HepG2 (cell line): ENCODE measurements at regions not wholly inside any gene's neighbourhood (a gene's known extent, or its start where the extent isn't known, plus 50 kb on each side); places are given as distances from the start of the nearest gene placed in this dataset.

Experiments used
- ATAC-seq: fragments of 200-7000 bp; cut with Tn5 transposase; 3 replicates; pipeline ENCODE4 v1.9.1; 2020; ENCODE audit warnings: mild to moderate bottlenecking, moderate library complexity
- BruUV-seq: library from RNA; stranded (reverse); fragments of 400-500 nt; replicated peaks from 2 replicates; lab custom pipeline; 2021; lab: Mats Ljungman, UMichigan
- CTCF ChIA-PET: fragments of 300-600 bp; formaldehyde crosslinking; extraction: SDS; loops from one replicate; lab custom pipeline; 2021; ENCODE audit warnings: low total read pairs, inconsistent platforms, low intra/inter-chr PET ratio; lab: Yijun Ruan, JAX
- POLR2A ChIA-PET: fragments of 350-600 bp; sonication (Branson Sonifier 250); formaldehyde crosslinking; loops from one replicate; lab custom pipeline; 2020; ENCODE audit warnings: antibody characterized with exemption, inconsistent platforms; lab: Yijun Ruan, JAX
- DNase-seq: peaks from one replicate; pipeline ENCODE4 v3.0.0-alpha.2; 2015; ENCODE audit warnings: low spot score
- FAIRE-seq: peaks from 3 replicates; lab custom pipeline; 2011; peaks lifted over from hg19 to GRCh38; lab: Jason Lieb, UNC
- H2AFZ ChIP-seq: one replicate; pipeline ENCODE4 v1.6.1; 2011; ENCODE audit warnings: low read length, inconsistent platforms
- H3K27ac ChIP-seq: fragments of 300-600 bp; 3 replicates; pipeline ENCODE4 v1.8.0; 2011; ENCODE audit warnings: mixed run types, mild to moderate bottlenecking, mixed read lengths, low read length, inconsistent platforms; ENCODE audit not compliant: insufficient read depth; ENCODE audit errors: extremely low read length
- H3K27me3 ChIP-seq, 2 experiments: fragments of 200-600 bp in 1 of 2; 2 replicates in 1 of 2; 3 replicates in 1 of 2; pipeline versions ENCODE4 v1.6.0 to v1.8.0; 2011; ENCODE audit warnings: low read length in 2 of 2, mild to moderate bottlenecking in 2 of 2, moderate library complexity in 2 of 2, inconsistent platforms in 1 of 2; ENCODE audit not compliant: insufficient read depth in 2 of 2, control insufficient read depth in 1 of 2
- H3K36me3 ChIP-seq, 2 experiments: fragments of 200-600 bp in 1 of 2; replicated peaks in 1 of 2; 2 replicates in 1 of 2; 3 replicates in 1 of 2; pipeline versions ENCODE4 v1.5.1 to v1.8.0; 2011; ENCODE audit warnings: low read length in 2 of 2, inconsistent platforms in 1 of 2; ENCODE audit not compliant: insufficient read depth in 2 of 2, control insufficient read depth in 1 of 2
- H3K4me1 ChIP-seq: 2 replicates; pipeline ENCODE4 v1.5.1; 2012; ENCODE audit warnings: low read length, inconsistent platforms; ENCODE audit not compliant: insufficient read depth
- H3K4me2 ChIP-seq: 2 replicates; pipeline ENCODE4 v1.6.0; 2011; ENCODE audit warnings: low read depth, low read length, inconsistent platforms
- H3K4me3 ChIP-seq, 3 experiments: fragments of 200-600 bp in 1 of 3; sonication (generic), shearing (Covaris generic) in 1 of 3; replicated peaks in 1 of 3; 2 replicates each; pipeline ENCODE4 v1.5.1; 2011 to 2016; ENCODE audit warnings: low read length in 3 of 3, inconsistent platforms in 2 of 3, low read depth in 2 of 3, mild to moderate bottlenecking in 2 of 3, control low read depth in 1 of 3, mixed read lengths in 1 of 3; ENCODE audit not compliant: insufficient read depth in 1 of 3
- H3K79me2 ChIP-seq: one replicate; pipeline ENCODE4 v1.6.1; 2011; ENCODE audit warnings: low read length, inconsistent platforms; ENCODE audit not compliant: insufficient read depth
- H3K9ac ChIP-seq: 2 replicates; pipeline ENCODE4 v1.6.0; 2011; ENCODE audit warnings: mild to moderate bottlenecking, low read depth, low read length, inconsistent platforms; ENCODE audit not compliant: insufficient read depth
- H3K9me3 ChIP-seq: 2 replicates; pipeline ENCODE4 v1.5.1; 2012; ENCODE audit warnings: mild to moderate bottlenecking, low read length
- H4K20me1 ChIP-seq: 2 replicates; pipeline ENCODE4 v1.6.0; 2011; ENCODE audit warnings: inconsistent platforms, mild to moderate bottlenecking, low read length, moderate library complexity; ENCODE audit not compliant: insufficient read depth
- KDM2A ChIP-seq: sonication (generic); formaldehyde crosslinking; IDR thresholded peaks from 2 replicates; pipeline ENCODE4 v1.4.0; 2020; ENCODE audit warnings: low read depth, missing genetic modification reagents, borderline replicate concordance
- PAF1 ChIP-seq: IDR thresholded peaks from 2 replicates; pipeline ENCODE4 v1.6.1; 2016; ENCODE audit warnings: missing genetic modification reagents, missing compliant biosample characterization
- RXRA ChIP-seq: sonication (generic); formaldehyde crosslinking; IDR thresholded peaks from 2 replicates; pipeline ENCODE4 v1.5.1; 2020; ENCODE audit warnings: missing genetic modification reagents
- SRF ChIP-seq: IDR thresholded peaks from 2 replicates; pipeline ENCODE4 v1.6.1; 2011; ENCODE audit warnings: mild to moderate bottlenecking, low read depth, low read length, moderate library complexity
- SRSF4 ChIP-seq: fragments of 200-400 bp; formaldehyde crosslinking; IDR thresholded peaks from one replicate; pipeline ENCODE4 v1.6.1; 2018; ENCODE audit warnings: mild to moderate bottlenecking, low read depth, low read length, moderate library complexity; ENCODE audit not compliant: poor library complexity, severe bottlenecking
- WGBS: methylation state at CpG from one replicate; pipeline ENCODE4 v1.1.6; 2017; ENCODE audit warnings: low lambda C conversion rate; 5-methylcytosine and 5-hydroxymethylcytosine counted together
- in situ Hi-C: cut with HindIII; loops from 2 replicates; pipeline ENCODE4 v1.10.0; 2017; ENCODE audit warnings: low pct_unique_long_range_greater_than_20kb; ENCODE audit not compliant: extremely low pct_ligation_motif_present
- intact Hi-C: fragments of 100-400 bp; cut with micrococcal nuclease; formaldehyde crosslinking; loops from one replicate; pipeline ENCODE4 v1.10.0; 2022; ENCODE audit not compliant: unreplicated experiment
- TF ChIP-seq, protein P1 (sequence below): IDR thresholded peaks from 2 replicates; pipeline ENCODE4 v1.6.1; 2016; ENCODE audit warnings: missing compliant biosample characterization, missing genetic modification reagents, borderline replicate concordance
- TF ChIP-seq, protein P2 (sequence below): IDR thresholded peaks from 2 replicates; pipeline ENCODE4 v1.6.1; 2016; ENCODE audit warnings: low read depth, control low read depth
- TF ChIP-seq, protein P3 (sequence below): sonication (generic); formaldehyde crosslinking; IDR thresholded peaks from 2 replicates; pipeline ENCODE4 v1.4.0; 2020; ENCODE audit warnings: missing genetic modification reagents

DNA sequence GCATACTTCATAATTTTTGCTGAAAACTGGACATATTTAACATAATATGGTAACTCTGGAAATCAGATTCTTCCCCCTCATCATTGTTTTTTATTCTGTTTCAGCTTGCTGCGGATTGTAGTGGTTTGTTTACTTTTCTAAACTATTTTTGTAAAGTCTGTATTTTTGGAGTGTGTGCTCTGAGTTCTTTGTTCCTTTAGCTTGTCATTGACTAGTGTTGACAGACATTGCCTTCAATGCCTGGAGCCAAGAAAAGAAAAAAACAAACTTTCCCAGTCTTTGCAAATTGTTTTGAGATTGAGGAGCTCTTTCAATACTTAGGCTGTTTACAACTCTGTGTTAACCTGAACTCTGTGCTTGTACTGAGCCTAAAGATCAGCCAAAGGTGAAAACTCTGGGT lies 137.3 kb upstream of the CEP126 start:
- H3K4me3 ChIP-seq, result no peak overlapping the region
- ATAC-seq, result no peak
- H3K27ac ChIP-seq, result no peak overlapping the region
- no TSS peak for BruUV-seq
- H3K9me3 ChIP-seq, result peaks cover 19% of the 10 kb centered on the region; the same call in 1 of the 2 replicates
- no peaks in the 10 kb centered on the region for H3K27me3 ChIP-seq
- no peaks in the 10 kb centered on the region for H4K20me1 ChIP-seq
- ChIA-PET CTCF (no interaction called here), POLR2A (no interaction called here)
- no peak overlapping the region for H3K4me2 ChIP-seq
- FAIRE-seq, result no peak
- no peaks in the 10 kb centered on the region for H3K79me2 ChIP-seq
- H2AFZ ChIP-seq, result no peak overlapping the region
- H3K4me1 ChIP-seq, result no peaks in the 10 kb centered on the region
- no peak for DNase-seq
- no peak overlapping the region for H3K9ac ChIP-seq
- in situ Hi-C loops, result no loop called here
- H3K36me3 ChIP-seq, result no peaks in the 10 kb centered on the region
- intact Hi-C loops, result no loop called here
- TF ChIP-seq PAF1 (CRISPR knock-in tag) (no peak), SRSF4 (no peak), KDM2A (CRISPR knock-in tag) (no peak)
- TF ChIP-seq, all 625 proteins: peak for 0
- WGBS, result 0% methylated on average over 1 of the region's 1 CpG

DNA sequence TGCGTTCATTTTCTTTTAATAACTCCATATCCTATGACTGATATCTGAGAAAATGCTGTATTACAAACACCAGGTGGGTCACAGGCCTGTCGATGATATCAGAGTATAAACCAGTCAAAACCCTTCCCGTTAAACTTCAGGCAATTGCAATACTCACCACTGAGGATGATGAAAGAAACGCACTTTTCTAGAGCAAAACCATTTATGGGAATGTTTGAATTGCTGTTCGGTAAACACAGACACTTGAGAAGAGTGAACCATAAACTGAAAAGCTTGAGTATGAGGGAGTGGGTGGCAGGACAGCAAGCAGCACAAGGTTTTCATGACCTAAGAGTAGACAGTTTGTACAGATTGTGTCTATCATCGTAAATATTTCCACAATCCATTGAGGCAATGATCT lies 139.8 kb upstream of the CEP126 start:
- FAIRE-seq (no peak), DNase-seq (no peak), ATAC-seq (no peak)
- 1% methylated on average over 6 of the region's 6 CpGs for WGBS
- no peaks in the 10 kb centered on the region for H3K36me3 ChIP-seq
- ChIA-PET CTCF (no interaction called here), POLR2A (no interaction called here)
- no peak overlapping the region for H3K27ac ChIP-seq
- H3K4me2 ChIP-seq, result no peak overlapping the region
- H3K27me3 ChIP-seq, result no peaks in the 10 kb centered on the region
- in situ Hi-C loops (no loop called here), intact Hi-C loops (no loop called here)
- TF ChIP-seq SRF (peak; percentile 74; the same call in 1 of the 2 replicates), RXRA (CRISPR knock-in tag) (no peak)
- TF ChIP-seq, protein P1, sequence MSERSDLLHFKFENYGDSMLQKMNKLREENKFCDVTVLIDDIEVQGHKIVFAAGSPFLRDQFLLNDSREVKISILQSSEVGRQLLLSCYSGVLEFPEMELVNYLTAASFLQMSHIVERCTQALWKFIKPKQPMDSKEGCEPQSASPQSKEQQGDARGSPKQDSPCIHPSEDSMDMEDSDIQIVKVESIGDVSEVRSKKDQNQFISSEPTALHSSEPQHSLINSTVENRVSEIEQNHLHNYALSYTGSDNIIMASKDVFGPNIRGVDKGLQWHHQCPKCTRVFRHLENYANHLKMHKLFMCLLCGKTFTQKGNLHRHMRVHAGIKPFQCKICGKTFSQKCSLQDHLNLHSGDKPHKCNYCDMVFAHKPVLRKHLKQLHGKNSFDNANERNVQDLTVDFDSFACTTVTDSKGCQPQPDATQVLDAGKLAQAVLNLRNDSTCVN (CRISPR knock-in tag), result peak; percentile 97
- TF ChIP-seq, protein P2, sequence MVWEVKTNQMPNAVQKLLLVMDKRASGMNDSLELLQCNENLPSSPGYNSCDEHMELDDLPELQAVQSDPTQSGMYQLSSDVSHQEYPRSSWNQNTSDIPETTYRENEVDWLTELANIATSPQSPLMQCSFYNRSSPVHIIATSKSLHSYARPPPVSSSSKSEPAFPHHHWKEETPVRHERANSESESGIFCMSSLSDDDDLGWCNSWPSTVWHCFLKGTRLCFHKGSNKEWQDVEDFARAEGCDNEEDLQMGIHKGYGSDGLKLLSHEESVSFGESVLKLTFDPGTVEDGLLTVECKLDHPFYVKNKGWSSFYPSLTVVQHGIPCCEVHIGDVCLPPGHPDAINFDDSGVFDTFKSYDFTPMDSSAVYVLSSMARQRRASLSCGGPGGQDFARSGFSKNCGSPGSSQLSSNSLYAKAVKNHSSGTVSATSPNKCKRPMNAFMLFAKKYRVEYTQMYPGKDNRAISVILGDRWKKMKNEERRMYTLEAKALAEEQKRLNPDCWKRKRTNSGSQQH (CRISPR knock-in tag), result no peak
- TF ChIP-seq, protein P3, sequence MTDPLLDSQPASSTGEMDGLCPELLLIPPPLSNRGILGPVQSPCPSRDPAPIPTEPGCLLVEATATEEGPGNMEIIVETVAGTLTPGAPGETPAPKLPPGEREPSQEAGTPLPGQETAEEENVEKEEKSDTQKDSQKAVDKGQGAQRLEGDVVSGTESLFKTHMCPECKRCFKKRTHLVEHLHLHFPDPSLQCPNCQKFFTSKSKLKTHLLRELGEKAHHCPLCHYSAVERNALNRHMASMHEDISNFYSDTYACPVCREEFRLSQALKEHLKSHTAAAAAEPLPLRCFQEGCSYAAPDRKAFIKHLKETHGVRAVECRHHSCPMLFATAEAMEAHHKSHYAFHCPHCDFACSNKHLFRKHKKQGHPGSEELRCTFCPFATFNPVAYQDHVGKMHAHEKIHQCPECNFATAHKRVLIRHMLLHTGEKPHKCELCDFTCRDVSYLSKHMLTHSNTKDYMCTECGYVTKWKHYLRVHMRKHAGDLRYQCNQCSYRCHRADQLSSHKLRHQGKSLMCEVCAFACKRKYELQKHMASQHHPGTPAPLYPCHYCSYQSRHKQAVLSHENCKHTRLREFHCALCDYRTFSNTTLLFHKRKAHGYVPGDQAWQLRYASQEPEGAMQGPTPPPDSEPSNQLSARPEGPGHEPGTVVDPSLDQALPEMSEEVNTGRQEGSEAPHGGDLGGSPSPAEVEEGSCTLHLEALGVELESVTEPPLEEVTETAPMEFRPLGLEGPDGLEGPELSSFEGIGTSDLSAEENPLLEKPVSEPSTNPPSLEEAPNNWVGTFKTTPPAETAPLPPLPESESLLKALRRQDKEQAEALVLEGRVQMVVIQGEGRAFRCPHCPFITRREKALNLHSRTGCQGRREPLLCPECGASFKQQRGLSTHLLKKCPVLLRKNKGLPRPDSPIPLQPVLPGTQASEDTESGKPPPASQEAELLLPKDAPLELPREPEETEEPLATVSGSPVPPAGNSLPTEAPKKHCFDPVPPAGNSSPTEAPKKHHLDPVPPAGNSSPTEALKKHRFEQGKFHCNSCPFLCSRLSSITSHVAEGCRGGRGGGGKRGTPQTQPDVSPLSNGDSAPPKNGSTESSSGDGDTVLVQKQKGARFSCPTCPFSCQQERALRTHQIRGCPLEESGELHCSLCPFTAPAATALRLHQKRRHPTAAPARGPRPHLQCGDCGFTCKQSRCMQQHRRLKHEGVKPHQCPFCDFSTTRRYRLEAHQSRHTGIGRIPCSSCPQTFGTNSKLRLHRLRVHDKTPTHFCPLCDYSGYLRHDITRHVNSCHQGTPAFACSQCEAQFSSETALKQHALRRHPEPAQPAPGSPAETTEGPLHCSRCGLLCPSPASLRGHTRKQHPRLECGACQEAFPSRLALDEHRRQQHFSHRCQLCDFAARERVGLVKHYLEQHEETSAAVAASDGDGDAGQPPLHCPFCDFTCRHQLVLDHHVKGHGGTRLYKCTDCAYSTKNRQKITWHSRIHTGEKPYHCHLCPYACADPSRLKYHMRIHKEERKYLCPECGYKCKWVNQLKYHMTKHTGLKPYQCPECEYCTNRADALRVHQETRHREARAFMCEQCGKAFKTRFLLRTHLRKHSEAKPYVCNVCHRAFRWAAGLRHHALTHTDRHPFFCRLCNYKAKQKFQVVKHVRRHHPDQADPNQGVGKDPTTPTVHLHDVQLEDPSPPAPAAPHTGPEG (CRISPR knock-in tag), result no peak
- peaks cover 18% of the 10 kb centered on the region; the same call in 1 of the 2 replicates for H3K9me3 ChIP-seq
- no TSS peak for BruUV-seq
- no peak overlapping the region for H3K4me3 ChIP-seq
- H3K4me1 ChIP-seq, result no peaks in the 10 kb centered on the region
- no peak overlapping the region for H2AFZ ChIP-seq
- H3K9ac ChIP-seq, result no peak overlapping the region
- no peaks in the 10 kb centered on the region for H4K20me1 ChIP-seq
- no peaks in the 10 kb centered on the region for H3K79me2 ChIP-seq
